ENCODE measurements at regions not wholly inside any gene's neighbourhood (a gene's known extent, or its start where the extent isn't known, plus 50 kb on each side); places are given as distances from the start of the nearest gene placed in this dataset.

GRCh38 chr6:170177772-170178560 lies 112.9 kb downstream of the DLL1 start:
- DNase-seq (ENCODE audit: low read depth), result no peak

DNA sequence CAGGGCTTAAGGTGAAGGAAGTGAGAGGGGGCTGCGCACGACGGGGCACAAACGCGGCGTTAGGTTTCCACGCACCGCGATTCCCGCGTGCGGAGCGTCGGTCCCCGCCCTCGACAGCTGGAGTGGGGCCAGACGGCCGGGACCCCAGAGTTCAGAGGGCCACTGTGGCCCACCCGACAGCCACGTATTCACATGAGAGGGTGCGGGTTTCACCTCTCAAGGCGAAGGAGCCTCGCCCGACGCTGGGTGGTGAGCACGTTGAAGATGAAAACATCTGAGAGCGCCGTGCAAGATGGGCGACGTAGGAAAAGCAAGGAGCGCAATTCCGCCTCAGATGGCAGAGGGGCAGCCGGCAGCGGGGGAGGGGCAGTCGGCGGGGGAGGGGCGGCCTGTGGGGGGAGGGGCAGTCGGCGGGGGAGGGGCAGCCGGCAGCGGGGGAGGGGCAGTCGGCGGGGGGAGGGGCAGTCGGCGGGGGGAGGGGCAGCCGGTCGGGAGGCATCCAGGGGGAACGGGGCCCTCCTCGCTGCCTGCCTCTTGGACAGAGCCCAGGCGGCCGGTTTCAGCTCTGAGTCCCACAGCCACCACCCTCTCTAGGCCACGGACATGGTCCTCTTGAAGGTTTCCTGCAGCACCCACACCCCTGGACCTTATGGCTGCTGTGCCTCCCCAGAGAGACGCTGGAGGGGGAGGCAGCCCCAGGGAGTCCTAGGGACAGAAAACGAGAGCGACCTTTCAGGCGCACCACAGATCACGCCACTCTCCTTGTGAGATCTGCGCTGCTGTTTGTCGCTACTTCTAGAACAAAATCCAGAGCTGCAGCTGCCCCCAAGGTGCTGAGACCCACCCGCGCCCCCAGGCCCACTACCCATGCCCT lies 113.7 kb downstream of the DLL1 start:
- DNase-seq (ENCODE audit: low read depth), result no peak

- no peak for DNase-seq (ENCODE audit: low read depth)
Measured at GRCh38 chr6:170176136-170176897, 114.6 kb downstream of the DLL1 start.

- DNase-seq (ENCODE audit: low read depth), result no peak
Measured at GRCh38 chr6:170175644-170176135, 115.2 kb downstream of the DLL1 start.

DNA sequence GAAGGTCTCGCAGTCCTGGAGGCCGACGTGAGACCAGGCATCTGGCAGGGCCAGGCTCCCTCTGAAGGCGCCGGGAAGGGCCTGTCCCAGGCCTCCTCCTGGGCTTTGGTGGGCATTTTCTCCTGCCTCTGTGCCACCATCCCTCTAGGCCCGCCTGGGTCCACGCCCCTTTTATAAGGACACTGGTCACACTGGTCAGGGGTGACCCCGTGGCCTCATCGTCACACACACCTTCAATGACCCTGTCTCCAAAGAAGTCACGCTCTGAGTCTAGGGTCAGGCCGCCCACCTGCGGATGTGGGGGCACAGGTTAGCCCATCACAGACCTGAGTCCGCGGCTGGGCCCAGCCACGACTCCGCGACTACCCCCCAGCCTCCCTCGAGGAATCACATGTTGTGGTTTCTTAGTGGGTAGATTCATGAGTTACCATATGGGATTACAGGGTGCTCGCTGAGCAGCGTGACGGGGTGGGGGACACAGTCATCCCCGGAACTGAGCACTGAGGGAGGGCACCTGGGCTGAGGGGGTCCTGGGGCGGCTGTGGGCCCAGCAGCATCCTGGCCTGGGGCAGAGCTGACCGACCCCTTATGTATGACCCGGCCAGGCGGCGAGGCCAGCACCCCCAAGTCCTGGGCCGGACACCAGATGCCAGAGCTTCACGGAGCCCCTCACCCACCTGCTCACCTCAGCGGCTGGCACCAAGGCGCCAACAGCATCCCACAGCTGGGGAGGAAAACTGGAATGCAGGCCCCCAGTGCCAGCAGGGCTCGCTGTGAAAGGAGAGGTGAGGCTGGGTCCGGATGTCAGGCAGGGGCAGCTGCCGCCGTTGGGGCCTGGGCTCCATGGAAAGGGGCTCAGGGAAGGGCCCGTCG lies 115.9 kb downstream of the DLL1 start:
- DNase-seq (ENCODE audit: low read depth), result no peak

DNA sequence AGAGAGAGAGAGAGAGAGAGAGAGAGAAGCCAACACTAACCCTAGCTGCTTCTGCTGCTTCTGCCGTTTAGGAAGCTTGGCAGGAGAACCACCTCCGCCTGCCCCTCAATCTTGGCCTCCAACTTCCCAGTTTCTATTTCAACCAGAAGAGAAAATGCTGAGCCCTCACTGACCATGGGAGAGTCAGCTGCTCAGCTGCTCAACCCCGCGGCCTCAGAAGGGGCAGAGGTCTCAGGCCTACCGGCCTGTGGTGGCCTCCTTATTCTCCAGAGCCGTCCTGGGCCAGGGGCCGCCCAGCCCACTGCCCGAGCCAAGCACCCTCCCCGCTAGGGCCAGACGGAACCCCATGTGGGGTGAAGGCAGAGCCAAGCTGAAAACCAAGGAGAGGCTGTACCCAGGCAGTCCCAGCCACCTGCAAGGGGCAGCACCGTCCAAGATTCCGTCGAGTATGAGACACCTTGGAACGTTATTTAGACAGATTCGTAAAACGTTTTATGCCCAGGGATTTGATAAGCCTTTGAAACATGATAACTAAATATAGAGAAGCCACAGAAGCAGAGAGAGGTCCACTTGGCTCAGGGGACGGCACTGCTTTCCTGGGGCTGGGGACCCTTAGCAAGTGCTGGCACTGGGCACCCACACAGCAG lies 116.6 kb downstream of the DLL1 start:
- no peak for DNase-seq (ENCODE audit: low read depth)

- no peak for DNase-seq (ENCODE audit: low read depth)
Measured at GRCh38 chr6:170173335-170173881, 117.5 kb downstream of the DLL1 start.

DNA sequence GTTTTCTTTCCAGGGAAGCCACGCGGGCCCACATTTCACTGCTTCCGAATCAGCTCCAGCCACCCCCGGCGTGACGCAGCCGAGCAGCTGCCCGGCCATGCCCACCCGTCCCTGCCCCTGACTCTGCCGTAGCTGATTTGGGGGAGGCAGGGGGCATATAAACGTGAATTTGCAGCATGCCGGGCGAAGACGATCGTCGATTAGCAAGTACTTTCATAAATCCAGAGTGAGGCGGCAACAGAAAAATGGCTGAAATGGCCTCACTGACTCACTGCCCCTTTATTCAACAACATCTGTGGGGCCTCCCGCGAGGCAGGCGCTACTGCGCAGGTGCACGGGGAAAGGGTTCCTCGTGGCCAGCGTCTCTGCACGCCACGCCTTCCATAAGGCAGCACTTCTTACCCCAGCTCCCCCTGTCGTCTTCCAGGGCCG lies 118.0 kb downstream of the DLL1 start:
- DNase-seq (ENCODE audit: low read depth), result no peak

GRCh38 chr6:170172392-170172791 lies 118.5 kb downstream of the DLL1 start:
- DNase-seq (ENCODE audit: low read depth), result no peak

- no peak for DNase-seq (ENCODE audit: low read depth)
Measured at GRCh38 chr6:170167657-170168159, 123.2 kb downstream of the DLL1 start.

- no peak for DNase-seq (ENCODE audit: low read depth)
Measured at GRCh38 chr6:170166511-170167122, 124.3 kb downstream of the DLL1 start.

DNA sequence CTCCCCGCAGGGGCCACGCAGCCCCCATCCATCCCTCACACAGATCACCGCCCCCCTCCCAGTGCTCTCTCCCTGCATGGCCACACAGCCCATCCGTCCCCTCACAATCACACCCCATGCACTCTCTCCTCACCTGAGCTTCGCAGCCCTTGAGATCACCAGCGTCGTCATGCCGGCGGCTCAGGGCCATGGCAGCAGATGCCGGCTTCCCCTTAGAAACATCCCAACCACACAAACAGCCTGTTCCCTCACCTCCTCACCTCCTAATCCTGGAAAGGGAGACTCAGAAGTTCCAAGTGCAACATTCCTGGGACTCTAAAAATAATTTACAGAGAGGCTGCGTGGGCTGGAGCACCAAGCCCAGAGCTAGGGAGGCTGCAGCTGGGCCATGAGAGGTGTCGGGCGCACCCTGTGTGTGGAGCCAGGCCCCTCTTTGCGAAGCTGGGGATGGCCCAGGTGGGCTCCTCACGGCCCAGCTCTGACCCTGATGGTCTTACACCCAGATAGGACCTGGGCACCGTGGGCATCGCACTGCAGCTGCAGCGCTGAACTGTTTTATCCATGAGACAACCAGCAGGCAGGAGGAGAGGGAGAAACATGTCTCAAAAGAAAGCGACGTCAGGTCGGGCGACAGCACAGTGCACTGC lies 125.3 kb downstream of the DLL1 start:
- DNase-seq (ENCODE audit: low read depth), result no peak

- no peak for DNase-seq (ENCODE audit: low read depth)
Measured at GRCh38 chr6:170165085-170165470, 125.8 kb downstream of the DLL1 start.

- no peak for DNase-seq (ENCODE audit: low read depth)
Measured at GRCh38 chr6:170164271-170164900, 126.5 kb downstream of the DLL1 start.

DNA sequence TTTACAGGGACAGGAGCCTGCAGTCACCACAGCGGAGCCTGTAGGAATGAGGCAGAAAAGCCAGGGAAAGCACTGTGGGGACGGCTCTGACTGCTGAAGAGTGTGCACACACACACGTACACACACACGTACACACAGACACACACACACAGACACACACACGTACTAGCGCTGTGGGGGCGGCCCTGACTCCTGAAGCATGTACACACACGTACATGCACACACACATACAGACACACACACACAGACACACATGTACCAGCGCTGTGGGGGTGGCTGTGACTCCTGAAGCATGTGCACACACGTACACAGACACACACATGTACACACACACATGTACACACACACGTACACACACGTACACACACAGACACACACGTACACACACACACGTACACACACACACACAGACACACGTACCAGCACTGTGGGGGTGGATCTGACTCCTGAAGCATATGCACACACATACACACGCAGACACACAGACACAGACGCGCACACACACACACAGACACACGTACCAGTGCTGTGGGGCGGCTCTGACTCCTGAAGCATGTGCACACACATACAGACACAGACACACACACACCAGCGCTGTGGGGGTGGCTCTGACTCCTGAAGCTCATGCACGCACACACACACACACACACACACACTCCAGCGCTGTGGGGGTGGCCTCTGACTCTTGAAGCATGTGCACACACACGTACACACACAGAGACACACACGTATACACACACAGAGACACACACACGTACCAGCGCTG lies 127.3 kb downstream of the DLL1 start:
- DNase-seq (ENCODE audit: low read depth), result no peak

DNA sequence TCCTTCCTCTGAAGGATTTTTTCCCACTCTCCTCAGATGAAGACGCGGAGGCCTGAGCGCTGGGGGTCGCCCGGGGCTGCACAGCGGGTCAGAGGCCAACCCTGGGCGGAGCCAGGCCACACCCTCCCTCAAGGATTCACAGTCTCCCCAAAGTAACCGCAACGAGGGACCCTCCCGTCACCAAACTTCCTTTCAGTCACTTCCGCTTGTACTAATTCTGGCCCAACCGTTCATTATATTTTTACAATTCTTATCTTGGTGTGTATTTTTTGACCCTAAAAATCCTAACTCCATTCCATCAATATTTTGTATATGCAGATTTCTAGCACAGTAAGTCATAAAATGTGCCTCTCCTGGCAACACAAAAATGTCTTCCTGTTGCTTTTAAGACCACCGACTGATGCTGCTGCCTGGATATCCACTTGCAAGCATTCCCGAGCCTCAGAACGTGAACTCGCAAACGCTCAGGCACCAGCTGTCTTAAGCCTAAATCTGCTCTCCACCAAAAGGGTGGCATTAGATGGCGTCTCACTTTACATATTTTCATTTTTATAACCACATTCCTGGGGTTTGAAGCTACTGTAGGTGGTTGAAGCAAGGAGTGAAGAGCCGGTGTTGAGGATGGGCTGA lies 128.0 kb downstream of the DLL1 start:
- DNase-seq (ENCODE audit: low read depth), result no peak

DNA sequence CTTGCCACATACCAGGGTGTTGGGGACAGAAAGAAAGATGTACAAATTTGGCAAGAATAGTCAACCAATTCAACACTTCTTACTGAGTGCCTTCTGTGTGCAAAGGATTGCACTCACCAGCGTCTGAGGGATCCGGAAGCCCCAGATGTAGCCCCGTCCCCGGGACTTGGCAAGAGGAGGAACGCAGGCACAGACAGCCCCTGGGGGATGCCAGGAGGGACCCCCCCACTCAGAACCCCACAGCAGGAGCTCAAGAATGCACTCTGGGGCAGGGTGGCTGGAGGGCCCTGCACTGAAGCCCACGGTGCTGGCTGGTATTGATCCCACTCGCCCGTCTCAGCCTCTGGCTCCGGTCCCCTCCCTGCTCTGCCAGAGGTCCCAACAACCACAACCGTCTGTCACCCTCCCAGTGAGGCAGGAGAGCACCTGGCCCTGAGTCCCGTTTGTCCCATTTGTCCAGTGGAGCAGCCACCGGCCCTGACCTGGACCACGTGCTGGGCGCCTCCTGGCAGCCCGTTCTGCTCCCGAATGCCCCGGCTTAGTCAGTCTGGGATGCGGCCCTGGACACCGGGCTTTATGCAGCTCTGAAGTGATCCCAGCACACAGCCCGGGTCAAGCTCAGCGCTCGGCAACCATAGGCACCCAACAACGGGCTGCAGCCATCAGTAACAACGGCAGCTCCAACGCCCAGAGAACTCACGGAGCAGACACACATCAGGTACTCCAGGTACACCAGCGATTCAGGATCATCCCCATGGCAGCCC lies 128.7 kb downstream of the DLL1 start:
- DNase-seq (ENCODE audit: low read depth), result no peak

Measured in stimulated activated CD8-positive, alpha-beta memory T cell treated with anti-CD3 and anti-CD28 coated beads, Interleukin-12 subunit alpha, Interleukin-12 subunit beta, amount 100 ng/mL, for 4 hours (primary cell).